ENCODE measurements at regions not wholly inside any gene's neighbourhood (a gene's known extent, or its start where the extent isn't known, plus 50 kb on each side); places are given as distances from the start of the nearest gene placed in this dataset.

DNA sequence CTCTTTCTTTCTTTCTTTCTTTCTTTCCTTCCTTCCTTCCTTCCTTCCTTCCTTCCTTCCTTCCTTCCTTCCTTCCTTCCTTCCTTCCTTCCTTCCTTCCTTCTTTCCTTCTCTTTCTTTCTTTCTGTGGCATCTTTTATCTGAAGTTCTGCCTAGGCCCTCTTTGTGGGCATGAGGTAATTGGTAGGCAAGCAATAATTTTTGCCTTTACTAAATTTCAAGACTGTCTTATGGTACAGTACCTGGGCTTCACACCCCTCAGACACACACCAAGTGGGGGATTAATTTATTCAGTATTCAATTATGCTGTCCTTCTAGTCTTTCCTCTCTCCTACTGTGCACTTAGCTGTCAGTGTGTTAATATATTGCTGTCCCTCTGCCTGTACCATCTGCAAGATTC, 155.5 kb downstream of the OXSM start (continued):
- TF ChIP-seq RNF2 (IDR thresholded peaks at IDR 0.05; ENCODE audit: borderline replicate concordance, low read depth, low read length, missing control alignments, poor library complexity, severe bottlenecking) (no peak), MAX (IDR thresholded peaks at IDR 0.05) (no peak)
- TF ChIP-seq, protein P1, sequence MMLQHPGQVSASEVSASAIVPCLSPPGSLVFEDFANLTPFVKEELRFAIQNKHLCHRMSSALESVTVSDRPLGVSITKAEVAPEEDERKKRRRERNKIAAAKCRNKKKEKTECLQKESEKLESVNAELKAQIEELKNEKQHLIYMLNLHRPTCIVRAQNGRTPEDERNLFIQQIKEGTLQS (IDR thresholded peaks at IDR 0.05; ENCODE audit: insufficient read depth, low read depth, low read length): no peak
